Uterus (tissue), 3 donors: ENCODE measurements at regions not wholly inside any gene's neighbourhood (a gene's known extent, or its start where the extent isn't known, plus 50 kb on each side); places are given as distances from the start of the nearest gene placed in this dataset.

ENCODE experiments used
- DNase-seq, 2 donors: peaks; one replicate each; pipeline ENCODE4 v3.0.0-alpha.2; 2019 to 2020
- H3K27ac ChIP-seq, 2 donors: fragments of 200-600 bp; sonication (generic); 1 replicate in 1 of 2; 2 replicates in 1 of 2; pipeline ENCODE4 v1.5.1; 2016 to 2018
- H3K27me3 ChIP-seq, 2 donors: fragments of 200-600 bp; sonication (generic); one replicate each; pipeline ENCODE4 v1.5.1; 2018 to 2019; ENCODE audit warnings: control low read depth in 1 of 2
- H3K36me3 ChIP-seq, 2 donors: fragments of 200-600 bp; sonication (generic); one replicate each; pipeline ENCODE4 v1.5.1; 2019; ENCODE audit warnings: control low read depth in 1 of 2
- H3K4me1 ChIP-seq, 2 donors: fragments of 200-600 bp; sonication (generic); one replicate each; pipeline ENCODE4 v1.5.1; 2018 to 2019; ENCODE audit warnings: control low read depth in 1 of 2
- H3K4me3 ChIP-seq, 2 donors: fragments of 200-600 bp; sonication (generic); 1 replicate in 1 of 2; 2 replicates in 1 of 2; pipeline ENCODE4 v1.5.1; 2018 to 2019; ENCODE audit warnings: mild to moderate bottlenecking in 1 of 2
- H3K9me3 ChIP-seq, 2 donors: fragments of 200-600 bp; sonication (generic); one replicate each; pipeline ENCODE4 v1.5.1; 2019; ENCODE audit warnings: control low read depth in 1 of 2
- CTCF ChIP-seq, 4 experiments: fragments of 200-600 bp in 2 of 4; fragments of 450-650 bp in 2 of 4; sonication (generic) in 2 of 4; IDR thresholded peaks; one replicate each; pipeline ENCODE4 v1.5.1; 2016 to 2019; ENCODE audit warnings: antibody characterized with exemption in 4 of 4, mild to moderate bottlenecking in 2 of 4, moderate library complexity in 1 of 4
- POLR2A ChIP-seq, 2 donors: fragments of 450-650 bp; IDR thresholded peaks; one replicate each; pipeline ENCODE4 v1.6.1; 2016; ENCODE audit warnings: antibody characterized with exemption in 2 of 2, mild to moderate bottlenecking in 1 of 2, moderate library complexity in 1 of 2
- intact Hi-C: fragments of 100-400 bp; cut with DNase I; formaldehyde crosslinking; loops from one replicate; pipeline ENCODE4 v1.15.1; 2023; ENCODE audit warnings: low total_unique reads
- donor health status: DM: yes; HTN: yes; CAD: no.

- DNase-seq: no peak
- intact Hi-C loops: no loop called here
- H3K27ac ChIP-seq: no peak overlapping the region
- no peaks in the 10 kb centered on the region for H3K4me1 ChIP-seq
- no peaks in the 10 kb centered on the region for H3K36me3 ChIP-seq
- H3K9me3 ChIP-seq: no peaks in the 10 kb centered on the region
- no peaks in the 10 kb centered on the region for H3K27me3 ChIP-seq
- H3K4me3 ChIP-seq: no peak overlapping the region
- no peak for TF ChIP-seq POLR2A (IDR thresholded peaks at IDR 0.05)
- no peak for TF ChIP-seq CTCF (IDR thresholded peaks at IDR 0.05)
These were observed 66.7 kb upstream of the PGM2 start for GRCh38 chr4:37759833-37760232.

GRCh38 chr4:37758226-37758625 lies 68.3 kb upstream of the PGM2 start:
- Histone ChIP-seq H3K9me3 (no peaks in the 10 kb centered on the region), H3K27me3 (no peaks in the 10 kb centered on the region), H3K4me3 (no peak overlapping the region), H3K36me3 (no peaks in the 10 kb centered on the region), H3K27ac (no peak overlapping the region), H3K4me1 (no peaks in the 10 kb centered on the region)
- peak; percentile 29 to 43 for DNase-seq
- intact Hi-C loops: no loop called here
- TF ChIP-seq POLR2A (IDR thresholded peaks at IDR 0.05): no peak
- TF ChIP-seq CTCF (IDR thresholded peaks at IDR 0.05): no peak

GRCh38 chr4:37757761-37758160 lies 68.7 kb upstream of the PGM2 start:
- H3K9me3 ChIP-seq: no peaks in the 10 kb centered on the region
- H3K4me3 ChIP-seq: no peak overlapping the region
- no peaks in the 10 kb centered on the region for H3K27me3 ChIP-seq
- no peaks in the 10 kb centered on the region for H3K36me3 ChIP-seq
- H3K4me1 ChIP-seq: no peaks in the 10 kb centered on the region
- DNase-seq: no peak
- no peak for TF ChIP-seq POLR2A (IDR thresholded peaks at IDR 0.05)
- TF ChIP-seq CTCF (IDR thresholded peaks at IDR 0.05): no peak
- intact Hi-C loops: no loop called here
- H3K27ac ChIP-seq: no peak overlapping the region

- no peak for DNase-seq
- intact Hi-C loops: no loop called here
- Histone ChIP-seq H3K27ac (no peak overlapping the region), H3K36me3 (no peaks in the 10 kb centered on the region), H3K27me3 (no peaks in the 10 kb centered on the region), H3K4me3 (no peak overlapping the region), H3K9me3 (no peaks in the 10 kb centered on the region), H3K4me1 (no peaks in the 10 kb centered on the region)
- no peak for TF ChIP-seq CTCF (IDR thresholded peaks at IDR 0.05)
- TF ChIP-seq POLR2A (IDR thresholded peaks at IDR 0.05): no peak
These were observed 69.4 kb upstream of the PGM2 start for GRCh38 chr4:37757121-37757520.

GRCh38 chr4:37754410-37755185 lies 68.4 kb upstream of the RELL1 start:
- H3K9me3 ChIP-seq: no peaks in the 10 kb centered on the region
- no peaks in the 10 kb centered on the region for H3K4me1 ChIP-seq
- no peak overlapping the region for H3K27ac ChIP-seq
- H3K4me3 ChIP-seq: no peak overlapping the region
- H3K27me3 ChIP-seq: no peaks in the 10 kb centered on the region
- TF ChIP-seq CTCF (IDR thresholded peaks at IDR 0.05) (no peak), POLR2A (IDR thresholded peaks at IDR 0.05) (no peak)
- no peak for DNase-seq
- H3K36me3 ChIP-seq: no peaks in the 10 kb centered on the region
- intact Hi-C loops: no loop called here
